Activated naive CD8-positive, alpha-beta T cell treated with anti-CD3 and anti-CD28 coated beads, Interleukin-2, amount 10 ng/mL, durations not matched to agents 7 days and 5 days (primary cell): ENCODE measurements at regions not wholly inside any gene's neighbourhood (a gene's known extent, or its start where the extent isn't known, plus 50 kb on each side); places are given as distances from the start of the nearest gene placed in this dataset.

Experiments used
- ATAC-seq: fragments of 150-1000 bp; cut with Tn5 transposase; one replicate; pipeline ENCODE4 v1.10.0; 2021; ENCODE audit warnings: low read depth, moderate library complexity
- POLR2A ChIA-PET: fragments of 350-600 bp; sonication (Branson Sonifier 250); formaldehyde crosslinking; loops from one replicate; lab custom pipeline; 2021; ENCODE audit warnings: antibody characterized with exemption; lab: Charles Lee
- DNase-seq: peaks from one replicate; pipeline ENCODE4 v3.0.0; 2021
- H3K27ac Mint-ChIP-seq: one replicate; pipeline ENCODE4 v1.8.0; 2022; ENCODE audit warnings: mild to moderate bottlenecking, mixed read lengths
- H3K27me3 Mint-ChIP-seq: one replicate; pipeline ENCODE4 v1.8.0; 2022; ENCODE audit warnings: mild to moderate bottlenecking, moderate library complexity, mixed read lengths
- H3K36me3 Mint-ChIP-seq: one replicate; pipeline ENCODE4 v1.8.0; 2021; ENCODE audit warnings: mild to moderate bottlenecking, mixed read lengths
- H3K4me1 Mint-ChIP-seq: one replicate; pipeline ENCODE4 v1.8.0; 2021; ENCODE audit warnings: mixed read lengths
- H3K4me3 Mint-ChIP-seq: one replicate; pipeline ENCODE4 v1.8.0; 2022; ENCODE audit warnings: mild to moderate bottlenecking, moderate library complexity, mixed read lengths
- H3K9me3 Mint-ChIP-seq: one replicate; pipeline ENCODE4 v1.8.0; 2021; ENCODE audit warnings: mixed read lengths

DNA sequence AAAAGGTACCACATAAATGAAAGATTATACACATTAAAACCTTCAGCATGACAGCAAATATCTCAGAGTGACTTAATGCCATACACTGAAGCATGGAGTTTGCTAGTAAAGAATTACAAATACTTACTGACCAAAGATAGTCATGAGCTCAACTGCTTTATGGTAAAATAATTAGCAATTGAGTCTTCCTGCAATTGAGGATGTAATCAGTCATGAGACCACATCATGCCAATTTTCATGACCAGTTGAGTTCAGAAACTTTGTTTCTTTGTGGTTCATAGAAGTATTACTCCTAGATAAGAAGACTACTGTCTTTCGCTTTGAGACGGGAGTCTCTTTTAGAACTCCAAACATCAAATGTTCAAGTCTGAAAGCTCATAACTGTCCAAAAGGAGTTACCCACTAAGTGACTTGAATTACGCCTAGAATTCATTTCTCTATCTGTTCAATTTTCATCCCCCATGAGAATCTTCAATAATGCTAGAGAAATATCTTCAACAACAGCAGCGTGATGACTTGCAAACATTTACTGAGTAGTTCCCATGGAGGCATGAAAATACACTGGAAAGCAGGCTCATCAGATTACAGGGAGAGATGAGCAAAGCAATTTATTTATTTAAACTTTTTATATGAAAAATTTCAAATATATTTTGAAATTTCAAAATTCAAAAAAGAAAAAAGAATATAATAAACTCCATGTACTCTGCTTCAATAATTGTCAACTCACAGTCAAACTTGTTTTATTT is 120.0 kb downstream of the BTG1 start:
- Mint-ChIP-seq H3K27ac (peak overlapping the region; percentile 9), H3K4me1 (peaks cover 41% of the 10 kb centered on the region), H3K9me3 (no peaks in the 10 kb centered on the region), H3K36me3 (peaks cover 14% of the 10 kb centered on the region), H3K27me3 (no peaks in the 10 kb centered on the region), H3K4me3 (peak overlapping the region; percentile 49)
- POLR2A ChIA-PET = no interaction called here
- DNase-seq = no peak
- ATAC-seq = no peak

DNA sequence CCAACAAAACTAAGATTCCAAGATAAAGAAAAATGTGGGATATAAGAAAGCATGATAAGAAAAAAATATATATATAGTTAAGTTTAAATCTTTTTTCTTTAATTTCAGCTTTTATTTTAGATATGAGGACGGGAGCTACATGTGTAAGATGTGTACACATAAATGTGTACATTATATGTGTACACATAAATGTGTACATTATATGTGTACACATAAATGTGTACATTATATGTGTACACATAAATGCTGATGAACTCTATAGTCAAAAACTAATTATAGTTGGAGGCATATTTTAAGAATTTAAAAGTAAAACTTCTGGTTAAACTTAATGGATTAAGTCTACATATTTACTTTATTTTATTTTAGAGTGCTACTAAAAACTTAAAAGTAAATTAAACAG is 123.6 kb downstream of the BTG1 start:
- ATAC-seq = no peak
- Mint-ChIP-seq H3K36me3 (peaks cover 13% of the 10 kb centered on the region), H3K9me3 (peaks cover 1% of the 10 kb centered on the region), H3K27me3 (no peaks in the 10 kb centered on the region), H3K27ac (no peak overlapping the region), H3K4me3 (no peak overlapping the region), H3K4me1 (peaks cover 13% of the 10 kb centered on the region)
- POLR2A ChIA-PET = no interaction called here
- DNase-seq = no peak

DNA sequence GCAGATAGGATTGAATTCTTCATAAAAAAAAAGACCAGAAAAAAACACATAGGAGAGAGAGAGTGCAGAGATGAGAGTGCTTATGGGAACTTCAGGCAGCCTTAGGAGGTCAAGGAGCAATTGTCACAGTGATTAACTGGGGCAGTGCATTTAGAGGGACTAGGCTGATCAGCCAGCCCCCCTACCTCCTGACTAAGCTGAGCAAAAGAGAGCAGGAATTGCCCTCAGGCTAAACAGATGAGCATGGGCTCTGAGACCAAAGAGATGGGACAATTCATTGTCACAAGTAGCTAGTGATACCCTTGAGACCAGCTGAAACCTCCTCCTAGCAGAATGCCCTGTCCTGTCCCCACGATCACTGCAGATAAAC is 124.0 kb downstream of the BTG1 start:
- DNase-seq (no peak), ATAC-seq (no peak)
- Mint-ChIP-seq H3K4me3 (no peak overlapping the region), H3K36me3 (peaks cover 18% of the 10 kb centered on the region), H3K4me1 (peaks cover 13% of the 10 kb centered on the region), H3K27me3 (no peaks in the 10 kb centered on the region), H3K27ac (no peak overlapping the region), H3K9me3 (peaks cover 2% of the 10 kb centered on the region)
- POLR2A ChIA-PET = no interaction called here

DNA sequence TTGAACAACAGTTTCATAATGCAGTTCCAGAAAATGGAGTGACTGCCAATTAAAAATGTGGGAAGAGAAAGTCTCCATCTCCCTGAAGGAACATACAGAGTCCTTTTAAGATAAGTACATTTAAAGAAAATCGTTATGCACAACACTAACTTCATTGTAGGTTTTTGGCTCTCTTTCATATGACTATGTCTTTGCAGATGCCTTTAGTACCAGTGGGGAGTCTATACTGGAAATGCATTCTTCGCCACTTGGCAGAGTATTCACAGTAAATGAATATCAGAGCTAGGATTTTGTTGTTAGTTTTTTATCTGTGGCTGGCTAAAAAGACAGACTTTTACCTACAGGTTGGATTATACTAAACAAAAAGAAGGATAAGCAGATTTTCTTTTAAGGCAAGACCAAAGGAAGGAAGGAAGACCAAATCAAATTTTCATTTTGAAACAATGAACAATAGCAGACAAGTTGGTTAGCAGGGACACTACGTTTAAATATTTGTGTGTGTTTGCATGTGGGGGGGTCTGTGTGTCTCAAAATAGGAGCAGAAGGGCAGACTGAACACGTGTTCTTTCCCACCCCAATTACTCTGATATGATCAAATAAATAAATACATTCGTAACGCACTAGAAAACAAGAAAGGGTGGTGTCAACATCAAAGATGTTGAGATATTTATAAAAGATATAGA is 124.5 kb downstream of the BTG1 start:
- Mint-ChIP-seq H3K4me1 (peaks cover 12% of the 10 kb centered on the region), H3K4me3 (no peak overlapping the region)
- no peak for ATAC-seq

DNA sequence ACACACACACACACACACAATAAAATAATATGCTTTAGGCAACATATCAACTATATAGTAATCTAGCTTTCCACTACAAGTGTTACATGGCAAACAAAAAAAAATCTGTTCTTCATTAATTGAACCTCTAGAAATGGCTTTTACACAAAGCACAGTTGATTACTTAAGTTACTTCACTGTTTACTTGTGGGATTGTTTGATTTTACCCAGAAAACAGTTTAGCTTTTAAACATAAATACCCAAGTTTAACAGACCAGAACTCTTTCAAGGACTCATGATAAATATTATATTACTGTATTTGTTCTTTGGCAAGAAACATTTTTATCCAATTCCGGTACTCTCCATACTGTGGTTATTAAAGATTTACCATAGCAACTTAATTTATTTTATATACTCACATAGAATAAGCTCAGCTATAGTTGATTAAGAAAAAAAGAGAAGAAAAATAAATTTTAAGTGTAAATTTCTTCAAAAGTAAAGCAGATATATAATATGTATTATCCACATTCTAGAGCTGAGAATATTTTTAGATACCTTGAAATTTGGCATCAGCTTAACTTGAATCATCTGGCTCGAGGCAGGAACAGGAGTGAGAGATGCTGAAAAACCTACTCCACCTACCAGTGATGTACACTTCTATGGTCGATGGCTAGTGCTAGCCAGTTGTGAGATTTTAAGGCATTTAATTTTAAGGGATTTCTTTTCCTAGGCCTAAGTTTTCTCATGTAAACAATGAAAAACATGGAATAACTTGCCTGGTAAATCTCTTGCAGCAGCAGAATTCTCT is 126.0 kb downstream of the BTG1 start:
- no peak overlapping the region for H3K4me3 Mint-ChIP-seq
- POLR2A ChIA-PET = no interaction called here
- ATAC-seq = no peak
- H3K9me3 Mint-ChIP-seq = peaks cover 3% of the 10 kb centered on the region
- DNase-seq = no peak
- H3K36me3 Mint-ChIP-seq = peaks cover 19% of the 10 kb centered on the region
- peaks cover 6% of the 10 kb centered on the region for H3K4me1 Mint-ChIP-seq
- no peak overlapping the region for H3K27ac Mint-ChIP-seq
- H3K27me3 Mint-ChIP-seq = no peaks in the 10 kb centered on the region

More for the DNA sequence above, 124.5 kb downstream of the BTG1 start:
- Mint-ChIP-seq H3K9me3 (peaks cover 2% of the 10 kb centered on the region), H3K36me3 (peaks cover 18% of the 10 kb centered on the region), H3K27me3 (no peaks in the 10 kb centered on the region), H3K27ac (no peak overlapping the region)
- POLR2A ChIA-PET = no interaction called here
- no peak for DNase-seq

DNA sequence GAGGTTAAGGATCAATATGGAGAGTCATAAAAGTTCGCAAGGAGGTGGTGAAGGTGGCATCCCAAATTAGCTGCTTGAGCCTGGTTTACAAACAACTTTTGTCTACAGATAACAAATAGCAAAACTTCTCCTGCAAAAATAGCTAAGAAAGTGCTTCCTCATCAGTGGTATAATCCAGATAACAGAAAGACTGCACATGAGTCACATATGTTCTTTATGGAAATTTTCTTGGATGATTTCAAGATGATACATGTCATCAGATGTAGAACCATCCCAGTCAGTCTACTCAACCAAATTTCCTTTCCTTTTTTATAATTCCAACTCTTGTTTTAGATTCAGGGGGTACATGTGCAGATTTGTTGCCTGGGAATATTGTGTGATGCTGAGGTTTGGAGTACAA is 133.0 kb downstream of the BTG1 start:
- Mint-ChIP-seq H3K9me3 (peaks cover 3% of the 10 kb centered on the region), H3K4me3 (no peak overlapping the region), H3K36me3 (peaks cover 14% of the 10 kb centered on the region), H3K4me1 (peaks cover 6% of the 10 kb centered on the region), H3K27me3 (no peaks in the 10 kb centered on the region), H3K27ac (no peak overlapping the region)
- DNase-seq (no peak), ATAC-seq (no peak)
- POLR2A ChIA-PET = no interaction called here

DNA sequence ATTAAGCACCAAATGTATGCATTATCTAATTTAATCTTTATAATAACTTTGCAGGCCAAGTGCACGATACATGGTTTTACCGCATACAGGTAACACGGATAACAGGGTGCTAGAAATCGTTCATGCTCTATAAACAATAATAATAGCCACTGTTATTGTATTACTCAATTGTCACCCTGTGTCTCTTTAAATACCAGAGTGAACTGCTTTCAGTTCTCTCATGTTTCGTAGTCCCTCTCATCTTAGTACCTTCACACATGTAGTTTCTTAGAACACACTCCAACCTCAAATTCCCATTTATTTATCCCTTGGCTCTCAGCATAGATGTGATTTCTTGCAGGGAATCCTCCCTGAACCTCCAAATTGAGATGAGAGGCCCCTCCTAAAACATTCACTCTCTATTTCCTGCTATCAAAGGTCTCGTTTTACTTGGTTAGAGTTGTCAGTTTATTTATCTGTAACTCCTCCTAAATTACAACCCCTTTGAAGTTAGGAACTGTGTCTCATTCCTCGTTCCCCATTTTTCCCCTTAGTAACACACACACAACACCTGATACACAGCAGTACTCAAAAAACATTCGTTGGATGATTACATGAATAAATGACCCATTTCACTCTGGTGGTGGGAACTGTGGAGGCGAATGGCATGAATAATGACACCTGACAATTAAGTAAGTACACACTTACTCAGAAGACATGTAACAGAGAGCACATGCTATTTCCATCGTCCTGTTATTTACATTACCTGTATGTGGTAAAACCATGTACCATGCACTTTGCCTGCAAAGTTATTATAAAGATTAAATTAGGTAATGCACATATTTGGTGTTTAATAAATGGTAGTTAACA is 134.6 kb downstream of the BTG1 start:
- Mint-ChIP-seq H3K9me3 (peaks cover 1% of the 10 kb centered on the region), H3K27me3 (no peaks in the 10 kb centered on the region), H3K4me3 (peak overlapping the region; percentile 71), H3K36me3 (peaks cover 6% of the 10 kb centered on the region), H3K27ac (peak overlapping the region; percentile 64), H3K4me1 (peaks cover 6% of the 10 kb centered on the region)
- DNase-seq (no peak), ATAC-seq (no peak)
- POLR2A ChIA-PET = no interaction called here

DNA sequence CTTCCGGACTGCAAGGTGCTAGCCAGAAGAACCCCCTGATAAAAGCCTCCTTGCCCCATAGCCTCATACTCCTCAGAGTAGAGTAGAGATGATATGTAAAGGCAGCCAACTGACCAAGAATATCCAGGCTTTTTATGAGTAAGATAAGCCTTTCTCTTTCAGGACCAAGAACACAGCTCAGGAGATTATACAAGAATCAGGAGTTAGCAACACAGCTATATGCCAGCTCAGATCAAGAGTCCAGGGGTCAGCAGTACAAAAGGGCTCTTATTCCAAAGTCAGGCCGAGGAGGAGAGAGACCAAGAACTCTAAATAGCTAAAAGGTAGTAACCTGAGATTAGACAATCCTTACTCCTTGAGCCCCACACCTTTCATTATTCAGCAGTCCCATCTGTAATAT is 135.3 kb downstream of the BTG1 start:
- DNase-seq (no peak), ATAC-seq (no peak)
- Mint-ChIP-seq H3K4me1 (peaks cover 6% of the 10 kb centered on the region), H3K4me3 (no peak overlapping the region), H3K27ac (no peak overlapping the region), H3K36me3 (peaks cover 6% of the 10 kb centered on the region), H3K27me3 (no peaks in the 10 kb centered on the region), H3K9me3 (no peaks in the 10 kb centered on the region)
- POLR2A ChIA-PET = no interaction called here

DNA sequence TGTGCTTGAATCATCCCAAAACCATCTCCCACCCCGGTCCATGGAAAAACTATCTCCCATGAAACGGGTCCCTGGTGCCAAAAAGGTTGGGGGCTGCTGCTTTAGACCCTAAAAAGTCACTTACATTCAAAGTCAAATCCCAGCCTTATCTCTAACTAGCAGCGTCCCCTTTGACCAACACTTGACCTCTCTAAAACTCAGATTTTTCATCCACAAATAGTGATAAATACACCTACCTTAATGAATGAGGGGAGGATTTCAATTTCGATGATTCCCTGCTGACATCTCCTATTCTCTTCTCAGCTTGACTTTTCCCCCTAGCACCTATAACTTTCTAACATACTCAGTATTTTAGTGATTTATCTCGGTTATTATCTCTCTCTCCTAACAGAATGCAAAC is 137.3 kb downstream of the BTG1 start:
- peaks cover 3% of the 10 kb centered on the region for H3K9me3 Mint-ChIP-seq
- H3K36me3 Mint-ChIP-seq = peaks cover 9% of the 10 kb centered on the region
- POLR2A ChIA-PET = interaction anchor here (1.7 kb wide), 1 partner anchor 137 kb away, joined by 7 read pairs; the partner anchor contains the start of gene BTG1
- H3K4me3 Mint-ChIP-seq = no peak overlapping the region
- DNase-seq = no peak
- no peak overlapping the region for H3K27ac Mint-ChIP-seq
- peaks cover 9% of the 10 kb centered on the region for H3K4me1 Mint-ChIP-seq
- no peak for ATAC-seq
- H3K27me3 Mint-ChIP-seq = no peaks in the 10 kb centered on the region

DNA sequence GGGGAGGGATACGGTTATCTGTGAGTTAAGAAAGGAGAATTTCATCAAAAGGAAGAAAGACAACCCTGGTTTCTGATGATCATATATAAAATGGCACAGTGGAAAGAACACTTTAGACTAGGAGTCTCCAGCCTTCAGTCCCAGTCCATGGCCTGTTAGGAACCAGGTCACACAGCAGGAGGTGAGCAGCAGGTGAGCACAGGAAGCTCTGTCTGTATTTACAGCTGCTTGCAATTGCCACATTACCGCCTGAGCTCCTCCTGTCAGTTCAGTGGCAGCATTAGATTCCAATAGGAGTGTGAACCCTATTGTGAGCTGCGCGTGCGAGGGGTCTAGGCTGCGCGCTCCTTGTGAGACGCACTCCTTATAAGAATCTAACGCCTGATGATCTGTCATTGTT is 137.9 kb downstream of the BTG1 start:
- POLR2A ChIA-PET = interaction anchor here (0.8 kb wide), 1 partner anchor 127 kb away, joined by 3 read pairs; no protein-coding TSS in a partner anchor
- Mint-ChIP-seq H3K4me3 (no peak overlapping the region), H3K27me3 (no peaks in the 10 kb centered on the region), H3K27ac (peak overlapping the region; percentile 35), H3K36me3 (peaks cover 6% of the 10 kb centered on the region), H3K4me1 (peaks cover 12% of the 10 kb centered on the region), H3K9me3 (peaks cover 3% of the 10 kb centered on the region)
- ATAC-seq (no peak), DNase-seq (no peak)

DNA sequence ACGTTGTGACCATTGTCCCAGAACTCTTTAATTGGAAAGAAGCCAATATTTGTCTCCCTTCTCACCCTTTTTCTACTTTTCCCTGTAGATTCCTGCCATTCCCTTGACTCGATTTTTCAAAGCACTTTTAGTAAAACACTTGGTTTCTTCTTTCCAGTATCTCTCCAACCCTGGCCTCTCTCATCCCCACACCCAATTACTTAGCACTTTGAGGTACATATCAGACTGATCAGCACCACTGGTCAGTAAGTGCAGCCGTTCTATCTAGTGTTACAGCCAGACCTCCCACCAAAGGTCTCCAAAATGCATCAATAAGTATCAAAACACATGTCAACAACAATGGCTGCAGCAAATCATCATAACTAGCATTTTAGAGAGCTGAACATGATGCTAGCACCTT is 141.9 kb downstream of the BTG1 start:
- Mint-ChIP-seq H3K4me3 (no peak overlapping the region), H3K9me3 (peaks cover 9% of the 10 kb centered on the region), H3K27ac (no peak overlapping the region), H3K4me1 (peaks cover 12% of the 10 kb centered on the region), H3K36me3 (peaks cover 22% of the 10 kb centered on the region), H3K27me3 (no peaks in the 10 kb centered on the region)
- DNase-seq (no peak), ATAC-seq (no peak)
- POLR2A ChIA-PET = no interaction called here

DNA sequence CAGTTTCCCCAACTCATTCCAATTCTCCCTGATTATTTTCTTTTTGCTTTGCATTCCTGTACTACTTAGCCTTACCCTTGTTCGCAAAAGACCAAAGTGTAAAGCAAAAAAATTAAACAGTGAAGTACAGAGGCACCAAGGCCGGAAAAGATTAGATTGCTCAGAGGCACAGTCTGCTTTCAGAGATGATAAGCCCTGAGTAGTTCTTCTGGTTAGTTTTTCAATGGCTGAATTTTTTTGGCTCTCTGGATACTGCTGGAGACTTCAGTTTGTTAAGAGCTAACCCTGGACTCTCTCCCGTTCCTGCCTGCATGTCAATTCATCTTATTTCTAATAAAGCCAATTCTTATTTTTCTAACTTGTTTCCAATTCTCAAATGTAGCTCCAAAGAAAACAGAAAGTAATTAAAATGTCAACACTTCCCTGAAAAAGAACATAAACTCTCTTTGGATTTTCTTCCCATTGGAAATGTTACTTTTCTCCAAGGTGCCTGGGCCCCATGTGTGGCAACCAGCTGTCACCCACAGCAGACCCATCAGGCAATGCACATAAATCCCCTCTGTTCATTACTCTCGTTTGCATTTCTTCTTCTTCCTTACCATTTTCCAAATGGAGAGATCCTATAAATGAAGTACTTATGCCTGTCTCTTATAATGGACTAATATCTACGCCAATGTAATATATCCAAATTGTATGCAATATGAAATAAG is 142.8 kb downstream of the BTG1 start:
- no peak for ATAC-seq
- POLR2A ChIA-PET = interaction anchor here (0.6 kb wide), 1 partner anchor 262 kb away, joined by 3 read pairs; no protein-coding TSS in a partner anchor
- peaks cover 12% of the 10 kb centered on the region for H3K4me1 Mint-ChIP-seq
- H3K4me3 Mint-ChIP-seq = peak overlapping the region; percentile 43
- DNase-seq = no peak
- peak overlapping the region; percentile 70 for H3K27ac Mint-ChIP-seq
- peaks cover 28% of the 10 kb centered on the region for H3K36me3 Mint-ChIP-seq
- no peaks in the 10 kb centered on the region for H3K27me3 Mint-ChIP-seq
- H3K9me3 Mint-ChIP-seq = peaks cover 14% of the 10 kb centered on the region
